ENCODE measurements at regions not wholly inside any gene's neighbourhood (a gene's known extent, or its start where the extent isn't known, plus 50 kb on each side); places are given as distances from the start of the nearest gene placed in this dataset.

- Histone ChIP-seq H4K91ac (replicated peaks; ENCODE audit: insufficient read length, low read length) (no peak overlapping the region), H3K18ac (ENCODE audit: extremely low read depth, low read length) (no peak overlapping the region), H2BK15ac (ENCODE audit: low read length) (no peak overlapping the region), H3K4me1 (replicated peaks in 1 of 4; ENCODE audit: control insufficient read depth in 3 of 4, insufficient read depth in 4 of 4, low read length in 3 of 4) (no peaks in the 10 kb centered on the region; a peak in 2 of 7 replicates), H2BK120ac (replicated peaks; ENCODE audit: low read depth, low read length) (no peak overlapping the region), H3K9ac (replicated peaks in 1 of 4; ENCODE audit: extremely low read depth in 1 of 4, low read depth in 3 of 4, low read length in 3 of 4) (no peak overlapping the region), H3K4me2 (ENCODE audit: insufficient read depth in 1 of 2, low read depth in 2 of 2, low read length in 2 of 2) (no peak overlapping the region), H4K5ac (ENCODE audit: insufficient read length, low read depth, low read length) (no peak overlapping the region), H3K4me3 (ENCODE audit: extremely low read depth in 1 of 4, insufficient read depth in 2 of 4, low read depth in 3 of 4, low read length in 4 of 4) (no peak overlapping the region), H3K56ac (replicated peaks; ENCODE audit: insufficient read length, low read depth, low read length) (no peak overlapping the region), H3K23ac (ENCODE audit: insufficient read length) (no peak overlapping the region), H3K23me2 (ENCODE audit: low read depth, low read length) (no peaks in the 10 kb centered on the region), H2BK12ac (ENCODE audit: low read depth, low read length) (no peak overlapping the region), H3K79me2 (ENCODE audit: control insufficient read depth in 1 of 2, insufficient read depth in 2 of 2, low read length in 2 of 2) (no peaks in the 10 kb centered on the region), H3K4ac (replicated peaks; ENCODE audit: insufficient read length, low read depth, low read length) (no peak overlapping the region), H2BK5ac (ENCODE audit: low read depth, low read length) (no peak overlapping the region), H2AFZ (ENCODE audit: low read length) (no peak overlapping the region), H3K27ac (ENCODE audit: low read depth, low read length) (no peak overlapping the region), H2AK5ac (ENCODE audit: low read depth, low read length) (no peak overlapping the region), H4K8ac (ENCODE audit: extremely low read depth, insufficient read depth, low read length) (no peak overlapping the region), H3K14ac (ENCODE audit: insufficient read length) (no peak overlapping the region), H3K36me3 (ENCODE audit: control insufficient read depth in 2 of 4, insufficient read depth in 4 of 4, low read length in 3 of 4) (no peaks in the 10 kb centered on the region), H2BK20ac (ENCODE audit: low read length) (no peak overlapping the region), H3K27me3 (replicated peaks in 1 of 4; ENCODE audit: control insufficient read depth in 3 of 4, extremely low read depth in 1 of 4, insufficient read depth in 3 of 4, low read length in 3 of 4) (no peaks in the 10 kb centered on the region), H3K79me1 (ENCODE audit: low read depth, low read length) (no peaks in the 10 kb centered on the region), H4K20me1 (replicated peaks in 1 of 2; ENCODE audit: control insufficient read depth in 1 of 2, insufficient read depth in 2 of 2, low read length in 2 of 2) (no peaks in the 10 kb centered on the region), H3K9me3 (ENCODE audit: insufficient read depth in 2 of 2, low read depth in 1 of 2, low read length in 1 of 2) (no peaks in the 10 kb centered on the region)
- TF ChIP-seq RAD21 (IDR thresholded peaks at IDR 0.05 in 1 of 2, conservative IDR thresholded peaks at IDR 0.05 in 1 of 2; ENCODE audit: low read depth in 2 of 2, low read length in 2 of 2) (no peak), EP300 (IDR thresholded peaks at IDR 0.05; ENCODE audit: borderline replicate concordance in 1 of 2, low read depth in 2 of 2, low read length in 2 of 2) (no peak), BACH1 (IDR thresholded peaks at IDR 0.05; ENCODE audit: low read length) (no peak), SP2 (IDR thresholded peaks at IDR 0.05; ENCODE audit: low read length) (no peak), EGR1 (IDR thresholded peaks at IDR 0.05; ENCODE audit: borderline replicate concordance, low read depth, low read length) (no peak), SP4 (IDR thresholded peaks at IDR 0.05; ENCODE audit: low read length) (no peak), KDM5A (IDR thresholded peaks at IDR 0.05; ENCODE audit: low read length) (no peak), HDAC6 (IDR thresholded peaks at IDR 0.05; ENCODE audit: low read depth, low read length) (no peak), KDM4A (IDR thresholded peaks at IDR 0.05; ENCODE audit: low read depth, low read length, severe bottlenecking) (no peak), BCL11A (IDR thresholded peaks at IDR 0.05; ENCODE audit: low read depth in 2 of 2, low read length in 2 of 2) (no peak), NRF1 (IDR thresholded peaks at IDR 0.05; ENCODE audit: low read depth, low read length) (no peak), POLR2AphosphoS5 (IDR thresholded peaks at IDR 0.05; ENCODE audit: low read depth, low read length) (no peak), EZH2 (IDR thresholded peaks at IDR 0.05; ENCODE audit: low read depth, low read length, severe bottlenecking) (no peak)
- TF ChIP-seq, protein P1, sequence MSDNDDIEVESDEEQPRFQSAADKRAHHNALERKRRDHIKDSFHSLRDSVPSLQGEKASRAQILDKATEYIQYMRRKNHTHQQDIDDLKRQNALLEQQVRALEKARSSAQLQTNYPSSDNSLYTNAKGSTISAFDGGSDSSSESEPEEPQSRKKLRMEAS (IDR thresholded peaks at IDR 0.05): no peak
- DNase-seq (ENCODE audit: low read depth in 1 of 2, low spot score in 2 of 2) (no peak), FAIRE-seq (no peak)
- ChIA-PET POLR2A (ENCODE audit: partially characterized antibody) (no interaction called here), CTCF (ENCODE audit: partially characterized antibody) (interaction anchor here (0.7 kb wide), 1 partner anchor 49 kb away, joined by 3 read pairs; no protein-coding TSS in a partner anchor)
Observed at GRCh38 chr2:194304191-194304590, 1352.8 kb upstream of the SLC39A10 start.
